Forelimb muscle (tissue), 1 donor: ENCODE measurements at regions not wholly inside any gene's neighbourhood (a gene's known extent, or its start where the extent isn't known, plus 50 kb on each side); places are given as distances from the start of the nearest gene placed in this dataset.

Experiments
- DNase-seq: peaks from one replicate; pipeline ENCODE4 v3.0.0-alpha.2; 2013; ENCODE audit warnings: low read depth

DNA sequence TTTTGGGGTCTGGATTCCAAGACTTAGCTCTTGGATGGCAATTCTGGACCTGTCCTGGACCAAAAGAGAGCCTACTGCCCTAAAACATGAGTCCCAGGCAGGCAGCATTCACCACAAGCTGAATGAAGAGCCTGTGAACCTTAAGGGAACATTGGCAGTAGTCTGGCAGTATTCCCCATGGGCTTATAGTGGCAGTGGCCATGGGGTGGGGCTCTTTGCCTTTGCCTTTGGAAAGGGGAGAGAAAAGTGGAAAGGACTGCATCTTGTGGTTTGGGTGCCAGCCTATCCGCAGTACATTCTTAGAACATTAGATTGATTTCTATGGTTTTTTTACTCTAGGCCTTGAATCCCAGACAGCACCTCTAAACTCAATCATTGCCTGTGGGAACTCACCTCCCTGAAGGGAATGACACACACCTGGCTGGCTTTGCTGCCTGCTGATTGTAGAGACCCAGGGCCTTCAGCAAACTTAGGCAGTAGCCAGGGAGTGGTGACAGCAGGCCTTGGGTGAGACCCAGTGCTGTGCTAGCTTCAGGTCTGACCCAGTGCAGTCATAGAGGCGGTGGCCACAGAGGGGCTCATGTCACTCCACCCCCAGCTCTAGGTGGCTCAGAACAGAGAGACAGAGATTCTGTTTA, 216.3 kb downstream of the CETN3 start:
- DNase-seq = no peak

DNA sequence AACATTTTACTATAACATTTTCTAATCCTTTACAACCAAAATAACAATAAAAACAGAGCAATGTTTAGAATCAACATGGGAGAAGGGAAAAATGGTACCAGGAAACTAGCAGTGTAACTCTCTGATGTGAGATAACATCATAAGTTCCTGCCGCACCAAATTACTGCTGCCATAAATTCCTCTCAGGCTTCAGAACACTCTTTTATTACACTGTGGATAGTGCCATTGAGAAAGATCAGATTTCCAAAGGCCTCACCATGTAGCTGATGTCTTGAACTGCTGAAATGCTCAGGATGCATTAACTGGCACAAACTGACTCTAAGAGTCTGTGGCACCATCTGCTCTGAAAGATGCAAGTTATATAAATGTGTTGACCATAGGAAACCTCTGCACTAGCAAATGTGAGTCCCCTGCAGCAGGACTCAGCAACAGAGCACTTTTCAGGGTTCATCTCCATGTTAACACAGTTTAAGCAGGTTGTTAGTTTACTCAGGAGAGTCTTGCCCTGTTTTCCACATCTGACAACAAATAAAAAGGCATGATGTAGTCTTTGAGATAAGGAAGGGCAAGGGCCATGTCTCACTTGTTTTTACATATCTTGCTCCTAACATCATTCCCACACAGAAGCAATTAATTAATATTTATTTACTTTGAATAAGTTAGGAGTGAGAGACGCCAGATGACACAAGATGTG, 218.1 kb downstream of the CETN3 start:
- DNase-seq = no peak

DNA sequence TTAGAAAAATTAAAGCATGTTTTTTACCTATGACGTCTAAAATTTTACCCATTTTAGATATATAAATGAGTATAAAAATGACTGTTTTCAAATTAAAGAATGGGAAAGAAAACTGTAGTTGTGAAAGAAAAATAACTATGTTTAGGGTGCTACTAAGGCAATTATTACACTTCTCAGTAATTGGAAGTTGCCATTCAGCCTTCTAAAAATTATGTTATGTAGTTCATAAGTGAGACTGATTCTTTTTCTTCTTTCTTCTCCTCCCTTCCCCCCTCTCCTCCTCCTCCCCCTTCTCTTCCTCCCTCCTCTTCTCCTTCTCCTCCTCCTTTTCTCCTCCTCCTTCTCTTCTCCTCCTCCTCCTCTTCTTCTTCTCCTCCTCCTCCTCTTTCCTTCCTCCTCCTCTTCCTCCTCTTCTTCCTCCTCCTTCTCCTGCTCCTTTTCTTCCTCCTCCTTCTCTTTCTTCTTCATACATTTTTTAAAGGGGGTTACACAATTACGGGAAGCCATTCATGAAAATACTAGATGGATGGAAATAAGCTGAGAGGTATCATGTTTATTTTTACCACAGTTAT, 223.6 kb downstream of the CETN3 start:
- DNase-seq = no peak

DNA sequence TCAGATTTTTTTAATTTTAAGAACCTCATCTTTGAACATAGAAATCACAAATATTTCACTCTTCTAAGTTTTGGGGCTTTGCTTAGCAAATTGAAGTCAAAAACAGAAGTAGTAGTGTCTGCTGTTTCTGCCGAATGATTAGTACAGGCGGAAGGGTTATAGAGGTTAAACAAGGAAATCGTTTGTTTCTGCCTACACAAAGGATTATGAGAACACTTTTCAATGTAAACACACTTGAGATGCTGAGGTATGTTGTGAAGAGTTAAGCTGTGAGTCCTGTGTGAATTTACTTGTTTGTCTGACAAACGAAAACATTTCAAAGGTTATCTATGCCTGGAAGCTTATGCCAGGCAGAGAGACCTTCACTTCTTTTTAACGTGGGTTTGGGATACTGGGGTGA, 224.8 kb downstream of the CETN3 start:
- no peak for DNase-seq

DNA sequence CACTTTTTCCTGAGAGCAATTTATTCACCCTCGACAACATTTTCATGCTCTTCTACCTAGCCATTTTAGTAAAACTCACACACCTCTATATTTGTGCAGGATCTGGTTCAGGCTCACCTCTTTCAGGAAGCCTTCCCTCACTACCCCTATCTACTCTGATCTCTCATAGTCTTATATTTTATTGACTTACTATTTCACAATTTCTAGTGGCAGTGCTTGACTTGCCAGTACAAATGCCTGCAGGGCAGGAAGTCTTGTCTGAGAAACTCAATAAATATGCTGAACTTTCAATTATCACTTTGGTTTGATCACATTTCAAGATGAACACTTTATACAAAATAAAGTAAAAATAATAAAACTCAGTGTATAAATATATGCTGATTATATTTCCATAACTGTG, 226.8 kb downstream of the CETN3 start:
- DNase-seq = no peak

DNA sequence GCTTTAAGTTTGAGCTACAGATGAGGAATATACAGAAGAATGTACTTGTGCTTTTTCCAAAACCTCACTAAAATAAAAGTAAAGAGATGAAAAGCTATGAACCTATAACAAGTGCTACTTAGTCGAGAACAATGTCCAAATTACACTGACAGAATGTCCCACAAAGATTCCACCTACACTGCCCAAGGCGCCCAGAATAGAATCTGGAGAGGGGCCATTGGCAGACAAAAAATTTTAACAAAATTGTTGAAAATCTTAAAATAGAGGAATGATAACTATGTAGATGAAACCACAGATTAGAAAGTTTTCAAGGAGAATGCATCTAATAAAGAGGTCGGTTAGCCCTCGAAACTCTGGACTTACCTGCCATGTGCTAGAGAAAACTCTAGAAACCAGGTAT, 235.3 kb downstream of the CETN3 start:
- no peak for DNase-seq

DNA sequence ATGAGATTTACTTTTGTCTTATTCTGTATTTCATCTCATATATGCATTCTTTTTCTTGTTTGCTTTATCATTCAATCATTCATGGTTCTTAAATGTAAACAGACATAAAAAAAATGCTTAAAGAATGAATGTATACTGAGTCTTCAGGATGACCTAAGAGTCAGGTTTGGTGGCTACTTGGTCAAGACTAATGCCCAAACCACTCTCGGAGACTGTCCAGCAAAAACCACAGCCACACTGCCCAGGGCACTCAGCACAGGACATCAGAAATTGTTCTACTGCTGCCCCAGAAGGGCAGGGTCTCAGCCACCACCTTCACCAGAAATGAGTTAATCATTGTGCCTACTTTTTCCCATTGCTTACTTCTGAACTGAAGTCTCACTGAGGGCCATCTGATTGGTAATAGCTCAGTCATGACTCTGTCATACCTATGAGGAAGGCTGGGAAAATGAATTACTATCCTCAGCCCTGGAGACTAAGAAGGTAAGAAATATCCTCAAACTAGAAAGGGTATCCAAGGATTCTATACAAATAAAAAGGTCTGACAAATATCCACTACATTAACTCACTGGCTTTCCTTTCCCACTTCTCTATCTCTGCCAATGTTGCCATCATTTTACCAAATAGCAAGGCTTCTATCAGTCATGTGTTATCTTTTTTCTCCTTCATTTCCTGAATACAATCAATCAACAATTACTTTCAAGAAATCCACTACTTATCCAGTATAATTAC, 236.1 kb downstream of the CETN3 start:
- no peak for DNase-seq

DNA sequence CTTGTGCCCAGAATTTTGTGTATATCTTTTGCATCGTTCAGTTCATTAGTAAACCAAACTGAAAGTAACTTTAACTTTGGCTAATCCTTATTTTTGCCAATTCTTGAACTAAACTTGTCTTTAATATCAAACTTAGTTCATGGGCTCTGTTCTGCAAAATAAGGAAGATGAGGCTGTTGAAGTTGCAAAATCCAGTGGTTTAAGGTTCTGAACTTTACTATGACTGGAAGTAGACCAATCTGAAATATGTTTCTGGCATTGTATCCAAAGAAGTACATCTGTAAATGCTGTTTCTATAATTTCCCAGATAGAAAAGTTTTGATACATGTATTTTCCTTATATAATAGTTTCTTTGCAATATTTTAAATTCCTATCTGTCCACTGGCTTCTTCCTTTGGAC, 238.1 kb downstream of the CETN3 start:
- no peak for DNase-seq

DNA sequence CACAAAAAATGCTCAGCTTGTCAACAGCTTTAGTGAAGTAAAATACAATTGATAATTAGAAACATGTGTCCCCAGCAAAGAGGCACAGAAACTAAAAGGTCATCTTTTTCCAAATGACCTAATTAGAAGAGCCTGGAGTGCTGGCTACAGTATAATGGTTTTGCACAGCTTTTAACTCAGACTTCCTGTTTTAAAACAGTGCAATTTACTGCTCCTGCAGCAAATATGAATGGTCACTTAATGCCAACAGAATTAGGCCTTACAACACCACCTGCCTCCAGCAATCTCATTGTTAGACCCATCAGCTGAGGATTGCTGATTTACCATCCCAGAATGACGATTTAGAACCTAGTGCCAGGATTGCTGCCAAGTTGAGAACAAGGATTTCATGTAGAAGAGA, 239.3 kb downstream of the CETN3 start:
- no peak for DNase-seq

DNA sequence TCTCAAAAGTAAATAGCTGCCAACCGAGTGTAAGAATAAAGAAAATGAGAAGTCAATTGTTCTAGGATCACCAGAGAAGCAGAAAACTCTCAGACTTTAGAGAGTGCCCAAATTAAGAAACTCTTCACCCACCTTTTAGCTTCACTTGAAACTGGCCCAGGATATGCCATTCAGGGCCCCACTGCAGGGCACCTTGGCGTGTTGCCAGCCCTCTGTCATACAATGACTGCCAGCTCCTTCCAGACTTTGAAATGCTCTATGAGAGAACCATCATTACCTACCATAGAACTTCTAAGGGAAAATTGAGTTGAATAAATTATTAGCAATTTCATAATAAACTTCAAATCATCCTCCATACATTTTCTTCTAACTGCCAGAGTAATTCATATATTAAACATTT, 240.5 kb downstream of the CETN3 start:
- DNase-seq = no peak

DNA sequence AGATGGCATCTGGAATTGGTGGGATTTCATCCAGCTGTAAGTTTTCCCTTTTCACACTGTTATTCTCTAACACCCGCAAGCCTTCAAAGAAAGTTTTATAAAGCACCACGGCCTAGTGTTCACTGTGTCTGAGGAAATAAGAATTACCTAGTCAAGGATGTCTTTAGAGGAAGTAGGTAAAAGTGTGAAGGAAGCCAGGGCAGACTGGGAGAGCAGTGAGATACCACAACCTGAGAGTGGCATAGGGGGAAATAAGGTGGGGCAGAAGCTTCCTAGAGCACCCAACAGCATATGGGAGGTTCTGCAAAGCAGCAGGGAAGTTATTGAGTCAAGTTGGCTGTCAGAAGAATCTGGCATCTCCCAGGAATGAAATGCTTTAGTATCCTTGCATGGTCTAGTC, 241.2 kb downstream of the CETN3 start:
- no peak for DNase-seq

DNA sequence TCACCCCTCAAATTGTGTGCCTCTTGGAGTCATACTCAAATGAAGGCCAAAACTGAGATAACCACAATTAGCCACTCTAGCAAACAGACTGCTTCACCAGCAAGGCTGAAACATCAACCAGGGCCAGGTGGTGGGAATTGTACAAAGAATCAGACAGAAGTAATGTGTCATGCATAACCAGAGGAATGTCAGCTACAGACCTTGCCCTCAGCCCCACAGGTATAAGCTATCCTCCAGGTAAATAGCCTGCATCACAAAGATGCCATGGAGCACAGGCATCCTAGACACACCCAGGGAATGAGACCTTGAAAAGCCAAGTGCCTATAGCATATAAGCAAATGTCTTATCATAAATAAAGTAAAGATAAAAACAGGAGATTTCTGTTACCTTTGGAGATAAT, 242.7 kb downstream of the CETN3 start:
- DNase-seq = no peak

DNA sequence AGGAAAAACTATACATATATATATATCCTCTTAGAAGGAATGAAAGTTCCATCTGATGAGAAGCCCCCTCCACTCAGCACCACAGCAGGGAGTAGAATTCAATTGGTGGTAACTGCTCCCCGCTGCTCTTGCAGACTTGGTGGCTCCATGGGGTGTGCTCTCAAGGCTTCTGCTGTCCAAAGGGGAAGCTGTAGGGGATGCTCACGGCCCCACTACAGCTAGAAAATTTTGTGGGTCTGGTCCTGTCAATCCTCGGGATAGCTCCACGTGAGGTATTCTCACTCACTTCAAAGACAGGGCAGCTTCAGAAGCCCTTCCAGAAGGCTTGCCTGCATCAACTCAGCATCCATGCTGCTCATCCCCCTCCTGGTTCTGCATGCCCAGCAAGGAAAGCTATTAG, 247.2 kb downstream of the CETN3 start:
- no peak for DNase-seq

DNA sequence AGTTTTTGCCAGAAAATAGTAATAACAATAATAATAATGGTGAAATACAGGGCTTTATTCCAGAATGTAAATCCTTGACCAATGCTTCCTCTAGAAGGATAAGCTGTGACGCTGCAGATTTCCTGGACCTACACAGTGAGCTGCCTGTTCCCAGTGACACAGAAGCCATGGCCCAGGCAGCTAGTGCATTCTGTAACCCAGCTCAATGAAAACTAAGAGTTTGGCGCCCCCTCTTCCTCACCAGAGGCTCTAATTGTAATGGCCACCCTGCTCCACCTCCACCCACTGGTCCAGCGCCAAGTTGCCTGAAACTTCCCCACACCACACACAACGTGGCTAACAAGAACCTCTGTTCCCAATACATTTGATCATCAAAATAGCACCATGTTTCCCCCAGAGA, 248.1 kb downstream of the CETN3 start:
- DNase-seq = no peak

DNA sequence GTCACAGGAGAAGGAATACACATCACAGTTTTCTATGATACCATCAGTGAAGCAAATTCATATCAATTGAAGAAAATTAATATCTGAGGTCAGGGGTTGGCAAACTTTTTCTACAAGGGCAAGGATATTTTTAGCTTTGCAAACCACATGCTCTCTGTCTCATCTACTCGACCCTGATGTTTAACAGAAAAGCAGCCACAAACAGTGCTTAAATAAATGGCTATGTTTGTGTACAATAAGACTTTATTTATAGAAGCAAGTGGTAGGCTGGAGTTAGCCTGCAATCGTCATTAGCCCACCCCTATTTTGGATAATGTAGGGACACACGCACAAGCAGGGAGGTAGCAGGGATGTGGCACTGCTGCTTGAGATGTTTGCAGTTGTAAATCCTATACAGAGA, 251.4 kb downstream of the CETN3 start:
- no peak for DNase-seq

DNA sequence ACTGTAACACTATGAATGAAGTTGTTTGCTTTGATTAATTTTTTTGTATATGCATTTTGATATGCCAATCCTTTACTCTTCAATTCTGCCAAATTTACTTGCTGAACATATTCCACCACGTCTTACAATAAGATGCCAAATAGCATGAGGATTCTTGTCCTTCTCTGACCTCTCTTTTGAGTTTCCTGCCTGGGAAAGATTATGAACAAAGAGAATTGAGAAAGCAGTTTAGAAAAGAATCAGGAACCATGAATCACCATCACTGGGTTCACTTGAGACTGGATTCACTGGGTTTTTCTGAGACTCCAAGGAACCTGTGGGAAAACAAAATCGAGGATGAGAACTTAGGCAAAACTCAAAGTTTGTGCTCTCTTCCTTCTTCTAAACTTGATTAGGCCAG, 256.5 kb downstream of the CETN3 start:
- DNase-seq = no peak

DNA sequence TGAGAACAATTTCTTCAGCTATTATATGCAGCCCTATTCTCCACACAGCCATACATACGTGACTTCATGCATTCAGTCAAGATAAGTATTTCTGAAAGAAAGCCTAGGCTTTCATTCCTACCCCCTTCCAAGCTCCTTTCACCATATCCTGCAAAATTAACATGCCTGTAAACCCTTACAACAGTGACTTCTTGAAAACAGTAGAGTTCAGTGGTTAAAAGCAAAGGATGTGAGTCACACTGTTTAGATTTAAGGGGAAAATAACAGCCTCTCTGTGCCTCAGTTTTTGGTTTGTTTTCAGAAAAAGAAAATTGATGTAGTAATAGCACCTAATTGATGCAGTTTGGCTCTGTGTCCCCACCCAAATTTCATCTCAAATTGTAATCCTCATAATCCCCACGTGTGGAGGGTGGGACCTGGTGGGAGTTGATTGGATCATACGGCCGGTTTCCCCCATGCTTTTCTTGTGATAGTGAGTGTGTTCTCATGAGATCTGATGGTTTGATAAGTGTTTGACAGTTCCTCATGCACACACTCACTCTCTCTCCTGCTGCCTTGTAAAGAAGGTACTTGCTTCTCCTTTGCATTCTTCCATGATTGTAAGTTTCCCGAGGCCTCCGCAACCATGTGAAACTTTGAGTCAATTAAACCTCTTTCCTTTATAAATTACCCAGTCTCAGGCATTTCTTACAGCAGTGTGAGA, 264.8 kb downstream of the CETN3 start:
- DNase-seq = no peak

DNA sequence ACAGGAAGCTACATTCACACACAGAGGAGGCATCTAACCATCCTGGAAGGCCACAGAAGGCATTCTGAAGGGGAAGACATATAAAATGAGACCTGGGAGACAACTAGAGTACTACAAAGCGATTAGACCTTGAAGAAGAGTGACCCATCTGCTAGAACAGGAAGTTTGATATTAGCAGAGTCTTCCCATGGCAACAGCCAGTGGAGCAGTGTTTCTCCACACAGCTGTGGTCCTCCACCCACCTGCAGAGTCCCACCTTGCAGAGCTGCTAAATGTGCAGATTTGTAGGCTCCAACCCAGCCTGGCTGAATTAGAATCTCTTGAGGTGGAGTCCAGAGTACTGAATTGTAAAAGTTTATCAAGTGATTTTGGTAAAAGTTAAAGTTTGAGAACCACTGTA, 267.0 kb downstream of the CETN3 start:
- DNase-seq = no peak

DNA sequence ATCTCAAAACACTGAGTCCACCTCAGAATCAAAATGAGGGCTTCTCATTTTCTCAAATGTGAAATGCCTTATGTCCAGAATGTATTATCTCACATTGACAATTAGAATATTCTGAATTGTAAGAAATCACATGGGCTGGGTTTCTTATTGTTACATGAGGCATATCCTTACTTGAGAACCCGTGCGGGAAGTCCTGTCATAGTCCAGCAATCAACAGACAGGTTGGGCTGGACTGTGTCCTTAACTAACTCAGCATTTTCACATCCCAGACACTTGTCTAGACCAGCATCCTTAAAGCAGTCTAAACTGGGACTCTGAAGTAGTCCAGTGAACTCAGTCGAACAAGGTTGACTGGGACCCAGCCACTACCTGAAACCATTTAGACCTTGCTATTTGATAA, 267.6 kb downstream of the CETN3 start:
- no peak for DNase-seq

DNA sequence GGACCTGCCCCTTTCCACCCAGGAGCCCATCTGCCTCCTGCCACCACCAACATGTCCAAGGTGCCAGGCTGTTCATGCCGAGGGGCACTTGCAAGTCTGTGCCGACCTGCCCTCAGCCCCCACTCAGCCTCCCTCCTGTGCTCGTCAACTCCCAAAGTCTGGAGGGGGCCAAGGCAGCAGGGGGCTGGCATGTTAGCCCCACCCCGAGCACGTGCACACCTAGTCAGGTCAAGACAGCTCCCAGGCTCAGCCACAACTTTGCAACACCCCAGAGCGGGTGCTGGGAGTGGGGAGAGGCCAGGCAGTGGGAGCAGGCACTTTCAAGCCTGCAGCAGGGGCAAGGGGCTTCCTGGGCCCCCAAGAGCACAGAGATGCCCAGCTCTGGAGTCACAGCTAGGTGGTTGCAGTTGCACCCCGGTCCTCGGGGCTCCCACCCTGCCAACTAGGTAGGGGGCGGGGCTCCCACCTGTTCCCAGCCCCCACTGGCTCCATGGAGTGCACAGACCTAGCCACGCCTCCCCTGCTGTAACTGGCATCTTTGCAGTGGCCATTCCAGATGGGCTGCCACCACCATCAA, 272.5 kb downstream of the CETN3 start:
- no peak for DNase-seq

DNA sequence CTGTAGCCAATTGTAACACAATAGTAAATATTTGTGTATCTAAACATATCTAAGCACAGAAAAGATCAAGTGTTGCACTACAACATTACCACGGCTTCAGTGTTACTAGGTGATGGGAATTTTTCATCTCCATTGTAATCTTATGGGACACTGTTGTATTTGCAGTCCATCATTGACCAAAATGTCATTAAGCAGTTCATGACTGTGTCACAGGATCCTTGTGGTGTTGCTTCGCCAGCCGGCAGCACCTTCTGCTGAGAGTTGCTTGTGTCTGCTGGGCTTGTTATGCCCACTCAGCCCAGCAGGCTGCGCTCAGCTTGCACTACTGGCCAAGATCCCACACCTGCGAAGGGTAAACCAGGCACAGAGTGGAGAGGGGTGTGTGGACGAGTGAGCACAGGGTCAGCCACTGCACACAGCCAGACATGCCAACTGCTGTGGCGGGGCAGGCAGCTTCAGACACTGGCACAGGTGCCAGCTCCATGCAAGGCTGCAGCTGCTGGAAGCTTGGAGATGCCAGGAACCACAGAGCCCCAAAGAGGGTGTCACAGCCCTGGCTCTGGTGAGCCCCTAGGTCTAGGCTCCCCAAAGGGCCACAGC, 273.7 kb downstream of the CETN3 start:
- no peak for DNase-seq

DNA sequence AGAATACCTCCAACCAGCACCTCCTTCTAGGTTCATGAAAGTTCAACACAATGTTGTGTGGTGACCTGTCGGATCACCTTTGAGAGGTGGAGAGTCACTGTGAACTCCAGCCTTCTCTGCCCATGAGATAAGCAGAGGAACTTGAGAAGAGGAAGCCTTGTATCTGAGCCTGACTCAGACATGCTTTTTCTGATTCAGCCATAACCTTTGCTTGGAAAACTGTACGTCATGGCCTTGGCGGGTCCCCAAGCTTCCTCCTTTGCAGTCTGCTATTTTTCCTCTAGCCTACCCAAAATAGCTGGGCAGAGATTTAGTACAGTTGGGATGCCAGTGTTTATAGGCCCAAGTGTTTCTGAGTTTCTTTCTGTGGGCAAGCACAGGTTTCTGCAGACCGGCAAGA, 274.7 kb downstream of the CETN3 start:
- DNase-seq = peak; percentile 24
